PC-3 (cell line): ENCODE measurements at regions not wholly inside any gene's neighbourhood (a gene's known extent, or its start where the extent isn't known, plus 50 kb on each side); places are given as distances from the start of the nearest gene placed in this dataset.

Experiments
- ATAC-seq: fragments of 200-7000 bp; cut with Tn5 transposase; 2 replicates; pipeline ENCODE4 v1.9.1; 2020; ENCODE audit warnings: mild to moderate bottlenecking, moderate library complexity
- BruUV-seq: library from RNA; stranded (reverse); fragments of 400-500 nt; replicated peaks from 2 replicates; lab custom pipeline; 2021; lab: Mats Ljungman, UMichigan
- CTCF ChIA-PET: fragments of 300-600 bp; sonication (Branson Sonifier 250); formaldehyde crosslinking; loops from one replicate; lab custom pipeline; 2022; ENCODE audit warnings: antibody characterized with exemption; lab: Charles Lee
- POLR2A ChIA-PET: fragments of 300-600 bp; sonication (Branson Sonifier 250); formaldehyde crosslinking; loops from one replicate; lab custom pipeline; 2022; ENCODE audit warnings: antibody characterized with exemption; ENCODE audit not compliant: unreplicated experiment; lab: Charles Lee
- DNase-seq: peaks from one replicate; pipeline ENCODE4 v3.0.0-alpha.2; 2015
- H2AFZ ChIP-seq: fragments of 300-600 bp; sonication (generic); 2 replicates; pipeline ENCODE4 v1.6.0; 2016; ENCODE audit warnings: antibody characterized with exemption, low read length
- H3F3A ChIP-seq: fragments of 300-600 bp; sonication (generic); one replicate; pipeline ENCODE4 v1.6.0; 2017; ENCODE audit warnings: antibody characterized with exemption, low read length, control low read depth, mild to moderate bottlenecking; ENCODE audit not compliant: unreplicated experiment
- H3K27ac ChIP-seq: fragments of 300-600 bp; sonication (generic); 2 replicates; pipeline ENCODE4 v1.5.1; 2016; ENCODE audit warnings: mild to moderate bottlenecking, low read length
- H3K27me3 ChIP-seq: fragments of 300-600 bp; sonication (generic); 2 replicates; pipeline ENCODE4 v1.6.1; 2016; ENCODE audit warnings: low read length, mixed read lengths
- H3K36me3 ChIP-seq: fragments of 300-600 bp; sonication (generic); 2 replicates; pipeline ENCODE4 v1.6.1; 2016; ENCODE audit warnings: low read depth, mixed run types, low read length, mixed read lengths
- H3K4me1 ChIP-seq: fragments of 300-600 bp; sonication (generic); 2 replicates; pipeline ENCODE4 v1.5.1; 2016; ENCODE audit warnings: low read length; ENCODE audit not compliant: insufficient read depth
- H3K4me2 ChIP-seq: fragments of 300-600 bp; sonication (generic); 2 replicates; pipeline ENCODE4 v1.6.0; 2016; ENCODE audit warnings: low read length
- H3K4me3 ChIP-seq: fragments of 300-600 bp; sonication (generic); 2 replicates; pipeline ENCODE4 v1.5.1; 2016; ENCODE audit warnings: mild to moderate bottlenecking, low read length, mixed read lengths
- H3K79me2 ChIP-seq: fragments of 300-600 bp; sonication (generic); 2 replicates; pipeline ENCODE4 v1.6.1; 2017; ENCODE audit warnings: low read length, mixed read lengths
- H3K9ac ChIP-seq: fragments of 300-600 bp; sonication (generic); 2 replicates; pipeline ENCODE4 v1.6.0; 2016; ENCODE audit warnings: mild to moderate bottlenecking, low read length
- H3K9me2 ChIP-seq: fragments of 300-600 bp; sonication (generic); replicated peaks from 2 replicates; pipeline ENCODE4 v1.6.1; 2016; ENCODE audit warnings: mixed run types, low read length, mixed read lengths
- H3K9me3 ChIP-seq: fragments of 300-600 bp; sonication (generic); 2 replicates; pipeline ENCODE4 v1.6.1; 2016; ENCODE audit warnings: low read length, mixed read lengths
- H4K20me1 ChIP-seq: fragments of 300-600 bp; sonication (generic); 2 replicates; pipeline ENCODE4 v1.6.1; 2016; ENCODE audit warnings: low read length, mixed read lengths
- CTCF ChIP-seq: fragments of 300-600 bp; sonication (generic); conservative IDR thresholded peaks from 2 replicates; pipeline ENCODE4 v1.5.1; 2017; ENCODE audit warnings: antibody characterized with exemption, low read depth, mild to moderate bottlenecking, low read length
- EZH2 ChIP-seq: fragments of 300-600 bp; sonication (generic); IDR thresholded peaks from one replicate; pipeline ENCODE4 v1.6.1; 2017; ENCODE audit warnings: antibody characterized with exemption, mild to moderate bottlenecking, low read length; ENCODE audit not compliant: unreplicated experiment
- EZH2phosphoT487 ChIP-seq: fragments of 300-600 bp; sonication (generic); IDR thresholded peaks from 2 replicates; pipeline ENCODE4 v1.6.1; 2018; ENCODE audit warnings: mild to moderate bottlenecking, antibody characterized with exemption, low read length, borderline replicate concordance
- intact Hi-C: fragments of 100-400 bp; cut with micrococcal nuclease; formaldehyde crosslinking; loops from 2 replicates; pipeline ENCODE4 v1.9.0; 2023

DNA sequence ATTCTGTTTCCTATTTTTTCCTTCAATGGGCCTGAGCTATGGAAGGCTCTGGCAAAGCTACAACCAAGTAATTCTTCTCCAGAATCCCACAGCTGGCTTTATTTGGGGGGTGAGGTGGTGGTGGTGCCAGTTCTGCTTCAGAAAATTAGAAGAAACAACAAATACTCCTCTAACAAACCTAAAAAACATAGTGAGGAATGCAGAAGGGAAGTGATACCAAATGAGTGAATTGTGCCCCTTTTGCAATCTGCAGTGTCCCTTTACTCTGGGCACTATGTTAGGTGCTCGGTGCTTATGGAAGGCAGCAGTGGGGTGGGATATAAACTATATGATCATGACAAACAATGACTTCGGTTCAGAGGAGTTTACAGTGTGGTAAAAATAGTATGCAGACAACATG is 90.4 kb upstream of the ROPN1 start:
- TF ChIP-seq CTCF (no peak), EZH2 (no peak), EZH2phosphoT487 (no peak)
- Histone ChIP-seq H3K4me3 (no peak overlapping the region), H4K20me1 (no peaks in the 10 kb centered on the region), H3F3A (no peaks in the 10 kb centered on the region), H3K9me3 (no peaks in the 10 kb centered on the region), H3K27ac (no peak overlapping the region), H3K4me2 (no peak overlapping the region), H3K36me3 (no peaks in the 10 kb centered on the region; the same call in 1 of the 2 replicates), H3K27me3 (peaks cover 9% of the 10 kb centered on the region), H2AFZ (no peak overlapping the region), H3K9me2 (no peaks in the 10 kb centered on the region), H3K4me1 (no peaks in the 10 kb centered on the region), H3K79me2 (no peaks in the 10 kb centered on the region), H3K9ac (no peak overlapping the region)
- intact Hi-C loops = no loop called here
- CTCF ChIA-PET = no interaction called here
- no TSS peak for BruUV-seq
- no peak for ATAC-seq
- POLR2A ChIA-PET = no interaction called here
- DNase-seq = no peak

DNA sequence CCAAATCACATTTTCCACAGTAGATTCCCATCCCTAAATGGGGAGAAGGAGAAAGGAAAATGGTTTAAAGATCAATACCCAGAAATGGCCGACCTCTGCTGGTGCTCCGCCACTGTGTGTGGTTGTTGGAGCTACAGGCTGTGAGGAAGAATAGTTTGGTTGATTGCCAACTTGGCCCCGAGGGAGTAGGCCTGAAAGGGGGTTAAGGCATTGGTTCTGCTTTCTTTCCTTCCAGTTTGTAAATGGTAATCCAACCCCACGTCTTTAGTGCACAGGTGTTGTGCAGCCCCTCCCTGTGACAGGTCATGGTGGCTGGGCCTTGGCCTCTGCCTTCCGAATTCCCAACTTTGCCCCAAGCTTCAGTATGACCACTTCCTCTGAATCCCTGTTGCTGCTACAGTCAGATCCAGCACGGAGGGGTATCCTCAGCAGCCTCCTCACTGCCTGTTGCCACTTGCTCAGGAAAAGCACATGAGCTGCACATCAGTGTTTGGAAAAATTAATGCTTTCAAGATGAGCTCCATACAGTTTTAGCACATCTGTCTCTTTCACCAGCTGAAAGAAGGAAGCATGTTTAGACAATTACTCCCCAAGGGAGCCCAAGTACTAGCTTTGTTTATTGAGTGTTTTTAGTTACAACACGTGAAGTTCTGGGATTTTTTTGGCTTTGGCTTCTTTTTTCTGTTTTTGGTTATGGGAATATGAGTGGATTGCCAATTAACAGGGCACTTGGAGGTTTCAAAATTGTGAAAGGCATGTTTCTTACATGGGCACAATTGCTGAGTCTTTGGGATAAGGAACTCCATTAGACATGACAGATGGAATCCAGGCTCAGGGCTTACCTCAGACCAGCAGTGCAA is 92.3 kb upstream of the ROPN1 start:
- Histone ChIP-seq H3K4me2 (no peak overlapping the region), H3K36me3 (no peaks in the 10 kb centered on the region; the same call in 1 of the 2 replicates), H3K79me2 (no peaks in the 10 kb centered on the region), H3K27ac (no peak overlapping the region), H3K9ac (no peak overlapping the region), H3K4me1 (no peaks in the 10 kb centered on the region), H3F3A (no peaks in the 10 kb centered on the region), H2AFZ (no peak overlapping the region), H4K20me1 (no peaks in the 10 kb centered on the region), H3K4me3 (no peak overlapping the region), H3K9me3 (no peaks in the 10 kb centered on the region), H3K9me2 (no peaks in the 10 kb centered on the region), H3K27me3 (peaks cover 5% of the 10 kb centered on the region; the same call in 1 of the 2 replicates)
- intact Hi-C loops = no loop called here
- TF ChIP-seq CTCF (no peak), EZH2 (no peak), EZH2phosphoT487 (no peak)
- ATAC-seq (no peak), DNase-seq (no peak)
- BruUV-seq = no TSS peak
- ChIA-PET CTCF (no interaction called here), POLR2A (no interaction called here)

GRCh38 chr3:124088801-124089200 is 96.9 kb upstream of the ROPN1 start:
- intact Hi-C loops = no loop called here
- no peaks in the 10 kb centered on the region for H4K20me1 ChIP-seq
- POLR2A ChIA-PET = no interaction called here
- peaks cover 5% of the 10 kb centered on the region; the same call in 1 of the 2 replicates for H3K27me3 ChIP-seq
- no peak overlapping the region for H2AFZ ChIP-seq
- no peak for TF ChIP-seq CTCF
- no peak for TF ChIP-seq EZH2
- no peak for TF ChIP-seq EZH2phosphoT487
- no peak overlapping the region for H3K4me3 ChIP-seq
- no TSS peak for BruUV-seq
- no peaks in the 10 kb centered on the region for H3K79me2 ChIP-seq
- H3K27ac ChIP-seq = no peak overlapping the region
- DNase-seq (no peak), ATAC-seq (no peak)
- H3K4me2 ChIP-seq = no peak overlapping the region
- H3K36me3 ChIP-seq = no peaks in the 10 kb centered on the region
- H3K9me2 ChIP-seq = no peaks in the 10 kb centered on the region
- CTCF ChIA-PET = no interaction called here
- H3K9ac ChIP-seq = no peak overlapping the region
- no peaks in the 10 kb centered on the region for H3K9me3 ChIP-seq
- H3F3A ChIP-seq = no peaks in the 10 kb centered on the region
- no peaks in the 10 kb centered on the region for H3K4me1 ChIP-seq
